Head of caudate nucleus (tissue), 42 donors: ENCODE measurements at regions not wholly inside any gene's neighbourhood (a gene's known extent, or its start where the extent isn't known, plus 50 kb on each side); places are given as distances from the start of the nearest gene placed in this dataset.

Experiments used
- DNase-seq, 42 donors: peaks; one replicate each; pipeline versions ENCODE4 v3.0.0 to v3.0.0-alpha.2; 2020 to 2021; ENCODE audit warnings: mixed read lengths in 7 of 42
- intact Hi-C: fragments of 100-400 bp; cut with DNase I; formaldehyde crosslinking; loops from one replicate; pipeline ENCODE4 v1.15.0; 2022

DNA sequence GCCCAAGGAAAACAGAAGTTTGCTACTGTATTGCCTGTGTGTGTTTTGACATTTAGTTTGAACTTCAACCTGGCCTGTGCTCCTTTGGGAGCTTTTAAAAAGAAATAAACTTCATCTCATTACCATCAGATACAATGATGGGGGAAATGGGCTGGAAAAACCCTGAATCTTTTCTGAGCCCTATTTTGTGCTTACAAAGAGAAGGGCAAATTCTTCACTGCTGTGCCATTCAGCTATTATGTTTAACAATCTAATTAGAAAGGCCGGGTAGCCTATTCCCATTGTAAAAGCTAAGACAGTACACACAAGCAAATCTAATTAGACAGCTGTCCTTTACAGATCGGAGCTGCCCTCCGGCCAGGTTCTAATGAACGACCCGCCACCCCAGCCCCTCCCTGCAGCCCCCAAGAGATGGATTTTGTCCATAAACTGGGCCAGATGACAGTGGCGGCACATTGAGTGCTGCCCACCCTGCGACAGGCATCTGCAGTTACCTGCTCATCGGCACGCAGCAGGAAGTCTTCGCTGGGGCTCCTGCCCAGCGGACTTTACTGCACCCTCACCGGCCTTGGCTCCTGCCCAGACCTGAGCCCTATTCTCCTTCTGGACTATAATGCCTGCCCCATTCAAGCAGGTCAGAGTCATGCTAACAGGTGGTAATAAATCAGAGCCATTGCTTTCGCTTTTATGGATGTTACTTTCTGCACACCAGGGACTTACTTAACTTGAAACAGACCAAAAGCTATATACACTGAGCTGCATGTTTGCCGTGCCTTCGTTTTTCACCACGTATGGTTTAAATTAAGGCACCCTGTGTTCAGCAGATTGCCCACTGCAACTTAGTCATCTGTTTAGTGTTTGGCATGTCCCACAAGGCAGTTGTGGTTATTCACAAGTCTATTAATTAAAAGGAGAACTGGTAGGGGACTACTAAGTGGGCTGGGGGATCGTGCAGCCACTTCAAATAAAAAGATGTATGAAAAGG is 549.6 kb downstream of the FGF9 start:
- no peak for DNase-seq
- intact Hi-C loops = no loop called here

DNA sequence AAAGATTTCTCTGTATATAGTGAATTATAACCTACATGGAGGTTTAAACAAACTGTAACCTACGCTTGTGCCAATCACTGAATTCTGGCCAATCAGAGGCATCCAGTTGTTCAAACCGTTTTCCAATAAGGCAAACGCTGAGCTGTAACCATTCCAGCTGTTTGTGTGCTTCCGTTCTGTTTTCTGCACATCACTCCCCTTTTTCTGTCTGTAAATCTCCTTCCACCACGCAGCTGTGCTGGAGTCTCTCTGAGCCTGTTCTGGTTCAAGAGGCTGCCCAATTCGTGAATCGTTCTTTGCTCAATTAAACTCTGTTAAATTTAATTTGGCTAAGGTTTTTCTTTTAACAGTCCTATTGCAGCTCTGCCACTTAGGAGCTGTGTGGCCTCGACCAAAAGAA is 552.5 kb downstream of the FGF9 start:
- DNase-seq = no peak
- intact Hi-C loops = no loop called here

DNA sequence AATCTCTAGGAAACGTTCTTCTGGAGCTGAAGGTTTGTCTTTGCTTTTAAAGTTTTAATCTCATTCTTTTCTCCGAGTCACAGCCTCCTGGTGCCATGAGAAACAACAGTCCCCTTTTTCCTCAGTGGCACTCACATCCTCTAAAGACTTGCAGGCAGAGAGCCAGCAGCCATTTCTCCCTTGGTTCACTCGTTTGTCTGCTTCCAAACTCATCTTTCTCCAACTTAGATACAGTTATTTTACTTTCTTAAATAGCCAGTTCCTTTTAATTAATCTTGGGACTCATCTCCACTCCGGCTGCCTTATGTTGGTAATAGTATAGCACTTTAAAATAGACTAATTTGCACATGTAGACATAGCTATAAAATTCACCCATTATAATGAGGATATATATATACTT is 555.2 kb downstream of the FGF9 start:
- DNase-seq = no peak
- intact Hi-C loops = no loop called here

DNA sequence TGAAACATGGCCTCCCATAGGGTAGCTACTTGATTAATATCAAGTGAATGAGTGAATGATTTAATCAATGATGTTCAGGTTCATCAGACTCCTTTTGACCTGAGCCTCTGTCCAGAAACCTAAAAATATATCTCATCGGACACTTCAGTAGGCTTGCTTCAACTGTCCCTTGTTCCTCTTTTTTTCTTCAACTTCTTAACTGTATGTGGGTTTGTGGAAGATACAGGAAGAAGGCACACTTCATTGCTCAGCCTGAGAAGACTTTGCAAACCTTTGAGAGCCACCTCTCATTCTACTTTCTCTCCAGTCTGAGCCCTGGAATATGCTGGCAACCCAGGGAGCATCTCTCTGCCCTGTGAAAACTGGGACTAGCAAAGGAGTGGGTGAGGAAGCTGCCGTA is 557.0 kb downstream of the FGF9 start:
- no peak for DNase-seq
- intact Hi-C loops = no loop called here

DNA sequence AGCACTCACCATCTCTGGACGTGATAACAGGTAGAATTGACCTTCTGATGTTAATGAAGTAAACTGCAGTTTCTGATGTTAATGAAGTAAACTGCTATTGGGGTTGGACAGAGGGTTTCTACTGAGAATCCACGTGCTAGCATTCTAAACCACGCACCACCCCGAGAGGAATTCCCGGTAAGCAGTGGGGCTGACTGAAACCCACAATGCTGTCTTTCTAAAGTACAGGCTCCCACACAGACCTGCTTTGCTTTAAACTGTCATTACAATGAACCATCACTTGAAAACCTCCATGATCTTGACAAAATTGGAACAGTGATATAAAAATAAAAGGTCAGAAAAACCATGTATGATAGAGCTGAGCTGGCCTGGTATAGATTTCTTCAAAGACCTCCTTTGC is 559.0 kb downstream of the FGF9 start:
- intact Hi-C loops = no loop called here
- peak in 23 of 42 donors; percentile 7 to 75 (median 31) for DNase-seq

DNA sequence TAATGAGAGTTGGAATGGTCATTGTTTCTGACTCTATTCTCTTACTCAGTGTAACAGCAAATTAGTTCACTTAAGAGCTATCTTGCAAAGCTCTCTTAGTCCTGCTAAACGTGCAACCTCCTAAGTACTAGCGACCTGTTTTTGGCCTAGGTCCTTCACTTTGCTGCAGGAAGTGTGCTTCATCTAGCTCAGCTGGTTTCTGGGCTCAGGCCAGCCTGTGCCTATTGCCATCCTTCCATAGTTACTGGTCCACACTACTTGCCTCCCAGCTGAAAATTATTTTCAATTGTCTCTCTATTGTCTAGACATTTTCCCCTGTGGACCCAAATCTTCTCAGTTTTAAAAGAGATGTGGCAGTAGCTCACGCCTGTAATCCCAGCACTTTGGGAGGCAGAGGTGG is 561.3 kb downstream of the FGF9 start:
- DNase-seq = no peak
- intact Hi-C loops = no loop called here

DNA sequence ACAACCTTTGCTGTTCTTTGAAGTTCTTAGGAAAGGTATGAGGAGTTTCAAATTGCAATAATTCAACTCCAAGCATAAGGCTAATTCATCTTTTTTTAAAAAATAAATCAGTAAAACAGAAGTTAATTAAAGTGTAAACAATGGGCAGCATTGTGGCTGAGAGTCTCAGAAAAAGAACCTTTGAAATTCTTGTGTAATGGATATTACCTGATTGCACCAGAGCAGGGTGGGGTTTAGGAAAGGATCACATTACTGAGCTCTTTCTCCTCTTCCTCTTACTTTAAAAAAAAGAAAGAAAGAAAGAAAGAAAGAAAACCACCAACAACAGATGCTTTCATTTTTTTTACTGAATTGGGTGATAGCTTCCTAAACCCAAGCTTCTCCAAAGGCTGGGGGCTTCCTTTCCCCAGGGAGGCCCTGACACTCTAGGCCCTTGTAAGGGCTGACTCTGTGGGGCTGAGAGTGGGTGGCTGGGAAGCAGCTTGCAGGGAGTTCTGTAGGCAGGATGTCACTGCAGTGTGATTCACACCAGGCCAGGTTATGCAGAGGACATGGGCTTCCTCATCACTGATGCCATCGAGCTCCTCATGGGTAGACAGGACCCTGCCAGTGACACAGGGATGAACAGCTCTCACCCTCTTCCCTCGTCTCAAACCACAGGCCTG is 564.5 kb downstream of the FGF9 start:
- DNase-seq = peak in 22 of 42 donors; percentile 10 to 71 (median 32)
- intact Hi-C loops = no loop called here

DNA sequence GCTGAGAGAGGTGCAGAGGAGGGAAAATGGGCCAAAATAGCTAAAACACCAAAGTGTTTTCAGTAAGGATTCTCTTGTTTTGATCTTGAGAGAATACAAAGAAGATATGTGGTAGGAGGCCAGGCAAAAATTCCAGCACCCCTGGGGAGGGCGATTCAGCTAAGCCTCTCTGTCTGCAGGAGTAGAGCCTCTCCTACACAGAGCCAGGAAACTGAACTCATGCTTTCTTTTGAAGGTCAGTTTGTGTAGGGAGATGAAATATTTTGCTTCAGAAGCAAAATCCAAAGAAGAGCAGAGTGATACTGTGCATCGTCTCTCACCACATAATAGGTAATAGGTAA is 565.0 kb downstream of the FGF9 start:
- DNase-seq = no peak
- intact Hi-C loops = no loop called here

DNA sequence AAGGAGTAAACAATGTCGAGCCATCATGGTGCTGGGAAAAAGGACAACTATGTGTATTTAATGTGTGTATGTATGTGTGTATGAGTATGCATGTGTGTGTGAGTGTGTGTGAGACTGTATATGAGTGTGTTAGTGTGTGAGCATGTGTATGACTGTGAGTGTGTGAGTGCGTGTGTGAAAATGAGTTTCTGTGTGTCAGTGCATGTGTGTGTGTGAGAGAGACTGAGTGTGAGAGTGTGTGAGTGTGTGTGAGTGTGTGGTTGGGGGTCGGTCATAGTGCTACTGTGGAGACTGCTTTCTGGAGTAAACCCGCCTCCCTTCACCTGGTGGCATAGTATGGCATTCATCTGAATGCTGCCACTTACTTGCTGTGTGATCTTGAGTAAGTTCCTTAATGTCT is 567.4 kb downstream of the FGF9 start:
- no peak for DNase-seq
- intact Hi-C loops = no loop called here

DNA sequence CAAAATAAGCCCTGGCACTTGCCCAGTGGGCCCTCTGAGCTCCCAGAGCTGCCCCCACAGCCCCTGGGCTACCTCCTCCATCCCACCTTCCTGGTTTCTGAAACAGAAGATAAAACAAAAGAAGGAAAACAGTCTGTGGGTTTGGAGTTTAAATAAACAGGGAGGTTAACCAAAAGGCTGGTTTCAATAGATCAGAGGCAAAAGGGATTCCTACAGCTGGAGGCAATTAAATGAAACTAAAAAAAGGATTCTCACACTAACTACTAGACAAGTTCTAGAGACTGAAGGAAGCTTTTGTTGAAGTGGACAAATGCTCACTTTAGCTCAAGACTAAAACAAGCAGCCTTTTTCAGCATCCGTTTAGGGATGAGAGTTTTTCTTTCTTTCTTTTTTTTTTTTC is 569.8 kb downstream of the FGF9 start:
- intact Hi-C loops = no loop called here
- no peak for DNase-seq

DNA sequence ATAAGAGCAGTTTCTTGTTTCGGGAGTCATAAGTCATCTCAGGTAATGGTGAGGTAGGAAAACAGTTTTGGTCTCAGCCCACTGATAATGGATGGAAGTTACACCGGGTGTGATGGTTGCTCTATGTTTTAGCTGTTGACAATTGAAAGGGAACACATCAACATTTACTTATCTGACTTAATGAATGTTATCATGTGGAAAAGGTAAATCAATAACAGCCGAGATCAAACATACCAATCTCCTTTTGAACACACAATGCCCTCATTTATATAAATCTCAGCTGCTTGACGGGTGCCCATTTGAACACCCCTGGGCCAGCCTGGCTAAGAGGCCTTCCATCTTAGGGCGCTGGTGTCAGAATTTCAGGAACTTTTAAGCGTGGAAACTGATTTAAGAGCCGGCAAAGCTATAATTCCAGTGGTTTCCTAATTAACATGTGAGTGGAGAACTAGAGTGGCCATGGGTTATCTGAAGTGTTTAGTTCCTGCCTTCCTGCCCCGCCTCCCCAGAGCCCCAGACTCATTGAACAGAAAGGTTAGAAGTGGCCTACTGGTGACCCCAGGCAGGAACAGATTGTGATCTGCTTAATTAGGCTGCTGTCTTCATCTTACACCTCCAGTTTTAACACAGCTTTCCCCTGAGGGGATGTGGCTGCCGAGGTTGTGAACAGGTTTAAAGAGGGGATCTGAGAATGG is 572.7 kb downstream of the FGF9 start:
- no peak for DNase-seq
- intact Hi-C loops = no loop called here

DNA sequence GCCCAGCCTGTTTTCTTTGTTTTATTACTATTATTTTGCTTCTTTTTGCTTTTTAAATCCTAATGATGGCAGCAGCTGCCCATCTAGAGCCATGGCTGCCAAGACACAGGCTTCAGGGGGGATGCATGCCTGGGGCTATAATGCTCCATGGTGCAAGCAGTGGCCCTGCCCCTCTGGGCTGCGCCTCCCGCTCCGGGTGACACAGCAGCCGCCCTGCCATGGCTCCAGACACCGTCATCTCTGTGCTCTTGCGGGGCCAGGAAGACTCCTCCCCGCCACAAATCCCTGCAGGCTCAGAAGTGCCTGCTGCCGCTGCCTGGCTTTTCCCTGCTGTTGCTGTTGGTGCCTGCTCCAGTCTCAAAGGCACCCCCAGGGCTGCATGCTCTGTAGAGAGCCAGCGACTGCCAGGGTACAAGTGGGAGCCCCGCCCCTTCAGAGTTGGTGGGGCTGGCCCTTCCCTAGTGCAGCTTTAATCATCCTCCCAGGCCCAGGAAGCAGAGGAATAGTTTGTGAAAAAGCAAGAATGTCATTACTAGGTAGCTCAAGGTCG is 581.5 kb downstream of the FGF9 start:
- no peak for DNase-seq

DNA sequence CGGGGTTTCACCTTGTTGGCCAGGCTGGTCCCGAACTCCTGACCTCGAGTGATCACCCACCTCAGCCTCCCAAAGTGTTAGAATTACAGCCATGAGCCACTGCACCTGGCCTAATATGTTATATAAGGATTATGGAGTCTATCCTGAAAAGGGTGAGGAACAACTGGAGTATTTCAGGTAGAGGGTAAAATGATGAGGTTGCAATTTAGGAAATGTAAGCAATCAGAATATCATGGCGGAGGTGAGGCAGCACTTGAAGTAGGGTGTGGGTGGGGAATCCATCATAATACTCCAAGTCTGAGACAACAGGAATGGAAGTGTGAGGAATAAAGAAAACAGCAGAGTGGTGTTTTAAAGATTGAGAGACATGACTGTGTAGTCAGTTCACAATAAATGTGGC is 582.2 kb downstream of the FGF9 start:
- intact Hi-C loops = no loop called here
- peak in 1 of 42 donors; percentile 20 for DNase-seq

More for the DNA sequence above, 581.5 kb downstream of the FGF9 start:
- intact Hi-C loops = no loop called here

DNA sequence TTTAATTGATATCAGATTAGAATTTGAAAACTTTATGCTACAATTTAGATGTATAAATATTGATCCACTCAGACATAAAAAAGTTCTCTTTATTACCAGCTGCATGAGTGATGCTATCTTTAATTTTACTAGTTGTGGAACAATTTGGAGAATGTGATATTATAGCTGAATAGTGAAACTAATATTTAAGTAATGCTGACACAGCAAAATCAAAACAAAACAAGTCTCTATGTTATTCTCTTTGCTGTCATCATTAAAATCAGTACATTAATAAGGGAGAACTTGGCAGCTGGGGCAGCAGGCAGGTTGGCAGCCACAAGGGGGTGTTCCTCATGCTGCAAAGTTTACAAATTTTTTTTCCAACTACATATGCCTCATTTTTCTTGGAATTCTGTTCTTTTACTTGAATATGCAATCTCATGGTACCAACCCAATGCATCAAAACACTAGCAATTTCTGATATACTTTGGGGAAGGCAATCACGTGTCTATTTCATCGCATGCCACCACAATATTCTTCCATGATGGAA is 585.3 kb downstream of the FGF9 start:
- no peak for DNase-seq
- intact Hi-C loops = no loop called here

DNA sequence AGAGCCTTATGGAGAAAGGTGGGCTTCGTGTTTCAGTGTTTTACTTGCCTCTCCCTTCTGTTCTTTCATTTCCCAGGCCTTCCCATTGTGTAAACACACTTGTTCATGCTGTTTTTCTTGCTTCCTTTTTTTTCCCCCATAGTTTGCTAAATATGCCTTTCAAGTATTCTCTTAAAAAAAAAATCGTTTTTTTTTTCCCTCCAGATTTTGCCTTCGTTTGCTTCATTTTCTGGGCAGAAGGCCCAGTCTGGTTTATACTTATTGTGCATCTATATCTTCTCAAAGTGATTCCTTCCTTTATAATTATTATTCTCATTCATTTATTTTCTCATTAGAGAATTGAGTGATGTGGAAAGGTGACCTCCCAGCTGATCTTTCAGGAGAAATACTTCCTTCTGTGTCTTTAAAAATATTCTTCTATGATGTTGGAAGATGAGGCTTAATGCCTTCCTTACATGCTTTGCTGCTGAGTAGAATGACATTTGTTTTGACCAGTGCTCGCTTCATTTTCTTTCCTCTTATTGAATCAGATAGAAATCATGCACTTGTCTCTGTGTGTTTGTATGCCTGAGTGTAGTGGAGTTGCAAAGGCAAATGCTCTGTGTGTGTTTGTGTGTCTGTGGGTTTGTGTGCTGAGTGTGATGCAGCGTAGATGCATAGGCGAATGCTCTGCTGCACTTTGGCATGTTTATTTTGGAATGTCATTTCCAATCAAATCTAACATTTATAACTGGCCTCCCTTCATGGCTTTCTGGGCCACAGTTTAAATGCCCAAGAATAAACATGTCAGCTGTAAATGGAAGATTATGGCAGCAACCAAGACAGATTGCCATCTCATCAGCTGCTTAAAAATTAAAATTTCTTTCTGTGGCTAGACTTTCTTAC is 591.4 kb downstream of the FGF9 start:
- DNase-seq = no peak
- intact Hi-C loops = no loop called here

DNA sequence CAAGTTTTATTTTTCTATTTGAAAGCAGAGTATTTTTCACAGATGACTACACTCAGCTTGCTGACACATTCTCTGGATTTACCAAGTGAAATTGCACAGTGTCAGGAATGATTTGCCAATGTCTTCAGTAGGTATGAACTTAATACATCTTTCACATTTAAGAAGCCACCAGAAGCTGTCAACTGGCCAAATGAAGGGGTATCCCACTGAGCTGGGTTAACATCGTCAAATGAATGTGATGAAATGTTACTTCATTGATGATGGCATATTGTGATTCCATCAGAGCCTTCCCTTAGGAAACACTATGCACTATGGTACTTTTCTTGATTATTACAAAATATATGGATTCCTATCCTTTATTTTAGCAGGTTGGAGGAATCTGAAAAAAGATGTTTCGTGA is 592.3 kb downstream of the FGF9 start:
- no peak for DNase-seq
- intact Hi-C loops = no loop called here

DNA sequence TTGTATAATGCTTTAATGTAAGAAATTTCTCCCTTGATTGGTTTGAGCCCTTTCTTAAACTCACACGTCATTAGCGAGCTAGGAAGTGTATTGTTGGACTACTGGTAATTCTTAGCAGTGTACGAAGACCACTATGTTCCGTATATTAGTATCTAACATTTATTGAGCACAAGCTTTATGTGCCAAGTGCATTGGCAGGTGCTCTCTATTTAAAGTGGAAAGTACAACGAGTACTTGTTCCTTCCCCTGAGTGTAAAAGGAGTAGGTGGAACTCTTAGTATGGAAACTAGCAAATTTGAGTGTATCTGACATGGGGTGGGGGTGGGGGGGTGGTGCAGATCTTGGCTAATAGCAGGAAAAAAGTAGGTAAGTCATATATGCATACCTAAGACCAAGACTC is 594.7 kb downstream of the FGF9 start:
- intact Hi-C loops = no loop called here
- DNase-seq = peak in 1 of 42 donors; percentile 17

DNA sequence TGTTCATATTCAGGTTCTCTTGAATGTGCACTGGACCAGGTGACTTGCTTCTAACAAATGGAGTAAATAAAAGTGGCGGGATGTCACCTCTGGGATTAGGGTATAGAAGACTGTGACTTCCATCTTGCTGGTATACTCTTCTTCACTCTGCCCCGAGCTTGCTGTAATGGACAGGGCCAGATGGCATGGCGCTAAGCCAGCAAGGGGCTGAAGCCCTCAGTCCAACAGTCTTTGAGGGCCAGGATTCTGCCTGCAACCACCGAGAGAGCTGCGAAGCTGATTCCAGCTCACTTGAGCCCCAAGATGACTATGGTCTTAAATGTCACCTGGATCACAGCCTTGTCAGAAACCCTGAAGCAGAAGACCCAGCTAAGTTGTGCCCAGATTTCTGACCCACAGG is 600.0 kb downstream of the FGF9 start:
- no peak for DNase-seq
- intact Hi-C loops = no loop called here

DNA sequence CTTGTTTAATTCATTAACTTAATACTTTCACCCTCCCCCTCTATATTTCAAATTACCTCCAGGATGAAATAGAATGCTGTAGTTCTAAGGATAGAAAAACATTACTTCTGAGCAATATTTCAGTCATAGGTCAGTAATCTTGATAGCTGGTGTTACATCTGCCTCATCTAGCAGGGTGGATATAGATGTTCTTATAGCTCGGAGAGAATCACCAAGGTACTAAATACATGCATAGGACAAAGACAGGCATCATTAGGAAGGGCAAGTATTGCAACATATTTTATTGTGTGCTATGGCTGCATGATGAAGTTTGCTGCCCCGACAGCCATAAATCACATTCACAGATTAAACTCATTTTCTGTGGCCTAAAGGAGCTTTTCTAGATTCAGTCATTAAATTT is 601.0 kb downstream of the FGF9 start:
- intact Hi-C loops = no loop called here
- DNase-seq = no peak
